ENCODE measurements at regions not wholly inside any gene's neighbourhood (a gene's known extent, or its start where the extent isn't known, plus 50 kb on each side); places are given as distances from the start of the nearest gene placed in this dataset.

DNA sequence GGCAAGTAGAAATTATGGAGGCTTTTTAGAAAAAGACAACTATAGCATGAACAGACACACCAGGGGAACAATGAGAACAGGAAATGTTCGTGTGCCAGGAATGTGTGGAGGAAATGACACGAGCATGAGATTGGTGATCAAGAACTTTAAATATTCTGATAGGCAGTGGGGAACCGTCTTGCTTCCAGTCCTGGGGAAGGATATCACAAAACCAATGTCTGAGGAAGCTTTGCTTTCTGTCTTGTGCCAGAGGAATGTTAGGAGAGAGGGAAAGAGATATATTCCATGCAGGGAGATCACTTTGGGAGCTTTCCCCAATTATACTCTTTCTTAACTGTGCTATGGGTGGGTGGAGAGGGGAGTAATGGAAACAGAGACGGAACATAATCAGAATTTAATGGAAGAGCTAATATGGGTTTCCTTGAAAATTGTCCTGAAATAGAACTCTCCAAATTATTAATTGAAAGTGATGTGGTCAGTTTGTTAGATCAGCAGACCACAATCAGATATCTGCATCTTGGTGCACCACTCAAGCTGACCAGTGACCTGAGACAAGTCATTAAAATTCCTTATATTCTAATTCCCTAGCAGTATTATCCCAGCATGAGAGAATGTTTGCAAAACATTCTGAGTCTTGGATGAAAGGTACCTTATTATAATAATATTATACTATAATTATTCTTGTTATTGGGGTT lies 178.2 kb downstream of the SOX4 start (continued):
- TF ChIP-seq MAFK (IDR thresholded peaks at IDR 0.05; ENCODE audit: low read depth, low read length), result no peak

GRCh38 chr6:21772477-21772876 lies 178.9 kb downstream of the SOX4 start:
- H3K4ac ChIP-seq (ENCODE audit: low read depth, low read length), result no peak overlapping the region
- intact Hi-C loops (cut with micrococcal nuclease) (no loop called here), in situ Hi-C loops (cut with MboI; ENCODE audit: low sequenced_read_pairs) (no loop called here), dilution Hi-C loops (cut with HindIII; ENCODE audit: low sequenced_read_pairs, unreplicated experiment) (no loop called here)
- peaks cover 5% of the 10 kb centered on the region for H3K4me1 ChIP-seq (ENCODE audit: control insufficient read depth, insufficient read depth, low read length)
- H4K91ac ChIP-seq (ENCODE audit: insufficient read depth, low read depth, low read length), result no peak overlapping the region
- H3K27me3 ChIP-seq (ENCODE audit: control insufficient read depth, insufficient read depth, low read length), result no peaks in the 10 kb centered on the region
- no TSS peak for BruUV-seq (replicated peaks)
- no peak overlapping the region for H2BK20ac ChIP-seq (ENCODE audit: low read depth, low read length)
- H4K8ac ChIP-seq (ENCODE audit: low read depth in 2 of 2, low read length in 2 of 2), result no peak overlapping the region
- H4K20me1 ChIP-seq (ENCODE audit: insufficient read depth, low read length), result no peaks in the 10 kb centered on the region
- H4K5ac ChIP-seq (ENCODE audit: low read depth, low read length), result no peak overlapping the region
- H3K9me3 ChIP-seq (ENCODE audit: control insufficient read depth, insufficient read depth, low read length), result no peaks in the 10 kb centered on the region
- no peak overlapping the region for H3K4me2 ChIP-seq (ENCODE audit: low read depth, low read length)
- H3K79me1 ChIP-seq (ENCODE audit: low read depth in 1 of 2, low read length in 2 of 2), result peaks cover 0 to 11% of the 10 kb centered on the region in 2 experiments; a peak in 2 of 4 replicates
- no peak for ATAC-seq (ENCODE audit: low read depth)
- H2AK9ac ChIP-seq (replicated peaks; ENCODE audit: low read depth, low read length, poor library complexity), result no peak overlapping the region
- no peak overlapping the region for H2BK15ac ChIP-seq (ENCODE audit: low read depth, low read length)
- no peak for DNase-seq
- H2AFZ ChIP-seq (replicated peaks; ENCODE audit: low read length, poor library complexity), result no peak overlapping the region
- no peak overlapping the region for H3K56ac ChIP-seq (ENCODE audit: extremely low read depth, insufficient read depth, low read length)
- no peaks in the 10 kb centered on the region for H3K9me1 ChIP-seq (ENCODE audit: insufficient read depth, low read length)
- no peak overlapping the region for H3K4me3 ChIP-seq (ENCODE audit: insufficient read depth, low read depth, low read length)
- H3K23ac ChIP-seq (ENCODE audit: low read depth, low read length), result no peak overlapping the region
- H2AK5ac ChIP-seq (ENCODE audit: low read depth, low read length), result no peak overlapping the region
- POLR2A ChIA-PET (ENCODE audit: unreplicated experiment), result no interaction called here
- TF ChIP-seq MXI1 (IDR thresholded peaks at IDR 0.05; ENCODE audit: borderline replicate concordance, low read depth, low read length), result no peak
- TF ChIP-seq MAFK (IDR thresholded peaks at IDR 0.05; ENCODE audit: low read depth, low read length), result no peak
- no peak for TF ChIP-seq CEBPB (IDR thresholded peaks at IDR 0.05; ENCODE audit: low read depth, low read length)
- TF ChIP-seq RAD21 (IDR thresholded peaks at IDR 0.05; ENCODE audit: low read length), result no peak
- TF ChIP-seq, protein P1, sequence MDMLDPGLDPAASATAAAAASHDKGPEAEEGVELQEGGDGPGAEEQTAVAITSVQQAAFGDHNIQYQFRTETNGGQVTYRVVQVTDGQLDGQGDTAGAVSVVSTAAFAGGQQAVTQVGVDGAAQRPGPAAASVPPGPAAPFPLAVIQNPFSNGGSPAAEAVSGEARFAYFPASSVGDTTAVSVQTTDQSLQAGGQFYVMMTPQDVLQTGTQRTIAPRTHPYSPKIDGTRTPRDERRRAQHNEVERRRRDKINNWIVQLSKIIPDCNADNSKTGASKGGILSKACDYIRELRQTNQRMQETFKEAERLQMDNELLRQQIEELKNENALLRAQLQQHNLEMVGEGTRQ (IDR thresholded peaks at IDR 0.05; ENCODE audit: low read depth, low read length), result no peak
- TF ChIP-seq NFE2L2 (IDR thresholded peaks at IDR 0.05; ENCODE audit: low read depth, low read length), result no peak
- TF ChIP-seq RFX5 (IDR thresholded peaks at IDR 0.05; ENCODE audit: low read depth, low read length), result no peak
- H3K14ac ChIP-seq (replicated peaks; ENCODE audit: low read depth, low read length), result no peak overlapping the region
- no peak overlapping the region; the same call in 1 of the 2 replicates for H3K18ac ChIP-seq (ENCODE audit: low read depth, low read length)
- H2BK5ac ChIP-seq (ENCODE audit: low read depth, low read length, poor library complexity, severe bottlenecking), result no peak overlapping the region
- H3K27ac ChIP-seq (ENCODE audit: insufficient read depth, low read length), result no peak overlapping the region
- CTCF ChIA-PET, result interaction anchor here (0.6 kb wide), 1 partner anchor 145 kb away, joined by 3 read pairs; no protein-coding TSS in a partner anchor
- H3K36me3 ChIP-seq (ENCODE audit: control insufficient read depth, insufficient read depth, low read length), result no peaks in the 10 kb centered on the region; the same call in 1 of the 2 replicates
- no peak overlapping the region for H3K9ac ChIP-seq (ENCODE audit: low read depth, low read length)
- no peak overlapping the region for H2BK120ac ChIP-seq (ENCODE audit: low read depth, low read length)
